Astrocyte (in vitro differentiated cells and primary cell): ENCODE measurements at regions not wholly inside any gene's neighbourhood (a gene's known extent, or its start where the extent isn't known, plus 50 kb on each side); places are given as distances from the start of the nearest gene placed in this dataset.
"Not testable (repeated sequence)": the region's sequence is repeated elsewhere in the genome, so short reads cannot be mapped to it uniquely, and the experiment has no call there.

Source experiments
- DNase-seq: peaks from one replicate; pipeline ENCODE4 v3.0.0-alpha.2; 2010; ENCODE audit warnings: low read depth
- FAIRE-seq: peaks from 2 replicates; lab custom pipeline; 2011; peaks lifted over from hg19 to GRCh38; lab: Jason Lieb, UNC
- H2AFZ ChIP-seq: 2 replicates; pipeline ENCODE4 v1.6.0; 2012; ENCODE audit warnings: low read depth, low read length, inconsistent platforms
- H3K27ac ChIP-seq: 2 replicates; pipeline ENCODE4 v1.5.1; 2011; ENCODE audit warnings: low read depth, low read length, inconsistent platforms
- H3K27me3 ChIP-seq: 2 replicates; pipeline ENCODE4 v1.6.0; 2011; ENCODE audit warnings: low read length, inconsistent platforms; ENCODE audit not compliant: insufficient read depth
- H3K36me3 ChIP-seq: 2 replicates; pipeline ENCODE4 v1.5.1; 2011; ENCODE audit warnings: low read length, inconsistent platforms; ENCODE audit not compliant: insufficient read depth
- H3K4me1 ChIP-seq: 2 replicates; pipeline ENCODE4 v1.5.1; 2011; ENCODE audit warnings: low read length, inconsistent platforms; ENCODE audit not compliant: insufficient read depth
- H3K4me2 ChIP-seq: 2 replicates; pipeline ENCODE4 v1.6.0; 2012; ENCODE audit warnings: low read length, inconsistent platforms
- H3K4me3 ChIP-seq: 2 replicates; pipeline ENCODE4 v1.5.1; 2011; ENCODE audit warnings: low read depth, mild to moderate bottlenecking, low read length, inconsistent platforms; ENCODE audit not compliant: insufficient read depth
- H3K79me2 ChIP-seq: 2 replicates; pipeline ENCODE4 v1.6.0; 2012; ENCODE audit warnings: mild to moderate bottlenecking, low read length, inconsistent platforms; ENCODE audit not compliant: insufficient read depth
- H3K9ac ChIP-seq: 2 replicates; pipeline ENCODE4 v1.6.0; 2012; ENCODE audit warnings: mild to moderate bottlenecking, low read length, inconsistent platforms
- H3K9me3 ChIP-seq: 2 replicates; pipeline ENCODE4 v1.5.1; 2012; ENCODE audit warnings: low read depth, mild to moderate bottlenecking, low read length, inconsistent platforms; ENCODE audit not compliant: insufficient read depth
- H4K20me1 ChIP-seq: 2 replicates; pipeline ENCODE4 v1.6.0; 2012; ENCODE audit warnings: low read length, inconsistent platforms; ENCODE audit not compliant: insufficient read depth
- H3K27ac Mint-ChIP-seq: one replicate; pipeline ENCODE4 v1.8.0; 2021; ENCODE audit warnings: mild to moderate bottlenecking, mixed read lengths; ENCODE audit not compliant: unreplicated experiment
- H3K27me3 Mint-ChIP-seq: one replicate; pipeline ENCODE4 v1.8.0; 2021; ENCODE audit warnings: low read depth, mixed read lengths; ENCODE audit not compliant: unreplicated experiment
- H3K36me3 Mint-ChIP-seq: one replicate; pipeline ENCODE4 v1.8.0; 2021; ENCODE audit warnings: low read depth, mixed read lengths; ENCODE audit not compliant: unreplicated experiment
- H3K4me1 Mint-ChIP-seq: one replicate; pipeline ENCODE4 v1.8.0; 2021; ENCODE audit warnings: low read depth, mixed read lengths; ENCODE audit not compliant: unreplicated experiment
- H3K4me3 Mint-ChIP-seq: one replicate; pipeline ENCODE4 v1.8.0; 2021; ENCODE audit warnings: mild to moderate bottlenecking, moderate library complexity, mixed read lengths; ENCODE audit not compliant: unreplicated experiment
- H3K9me3 Mint-ChIP-seq: one replicate; pipeline ENCODE4 v1.8.0; 2021; ENCODE audit warnings: mild to moderate bottlenecking, mixed read lengths; ENCODE audit not compliant: unreplicated experiment
- CTCF ChIP-seq: IDR thresholded peaks from 2 replicates; pipeline ENCODE4 v1.5.1; 2011; ENCODE audit warnings: low read depth, mild to moderate bottlenecking, inconsistent platforms, low read length, moderate library complexity; ENCODE audit not compliant: insufficient read depth
- EZH2 ChIP-seq: IDR thresholded peaks from 2 replicates; pipeline ENCODE4 v1.6.1; 2012; ENCODE audit warnings: mild to moderate bottlenecking, low read length, inconsistent platforms; ENCODE audit not compliant: insufficient read depth

- no peak for FAIRE-seq
- Mint-ChIP-seq H3K27me3 (peaks cover 59% of the 10 kb centered on the region), H3K9me3 (peaks cover 10% of the 10 kb centered on the region)
These were observed 399.5 kb upstream of the TNRC6C start for GRCh38 chr17:77558846-77559626.

GRCh38 chr17:77560381-77560780 lies 398.1 kb upstream of the TNRC6C start:
- no peaks in the 10 kb centered on the region for H3K4me1 ChIP-seq
- Mint-ChIP-seq H3K27ac (no peak overlapping the region), H3K36me3 (peaks cover 3% of the 10 kb centered on the region), H3K27me3 (peaks cover 63% of the 10 kb centered on the region), H3K4me1 (peaks cover 3% of the 10 kb centered on the region), H3K9me3 (peaks cover 10% of the 10 kb centered on the region), H3K4me3 (no peak overlapping the region)
- FAIRE-seq = no peak
- no peaks in the 10 kb centered on the region for H3K79me2 ChIP-seq
- H3K36me3 ChIP-seq = no peaks in the 10 kb centered on the region
- no peaks in the 10 kb centered on the region for H3K9me3 ChIP-seq
- no peaks in the 10 kb centered on the region for H4K20me1 ChIP-seq
- H3K4me2 ChIP-seq = no peak overlapping the region
- no peak overlapping the region for H3K9ac ChIP-seq
- no peak overlapping the region for H3K4me3 ChIP-seq
- DNase-seq = no peak
- no peak overlapping the region for H3K27ac ChIP-seq
- no peak overlapping the region for H2AFZ ChIP-seq
- peaks cover 29% of the 10 kb centered on the region for H3K27me3 ChIP-seq
- TF ChIP-seq EZH2 (no peak), CTCF (no peak)

More at GRCh38 chr17:77558846-77559626, 399.5 kb upstream of the TNRC6C start:
- H3K27ac ChIP-seq = no peak overlapping the region
- H3K36me3 Mint-ChIP-seq = peaks cover under 1% of the 10 kb centered on the region
- no peaks in the 10 kb centered on the region for H4K20me1 ChIP-seq
- H3K27ac Mint-ChIP-seq = no peak overlapping the region
- no peak overlapping the region for H3K9ac ChIP-seq
- no peaks in the 10 kb centered on the region for H3K4me1 ChIP-seq
- peaks cover 38% of the 10 kb centered on the region for H3K27me3 ChIP-seq
- no peak overlapping the region for H3K4me3 ChIP-seq
- no peak overlapping the region for H3K4me2 ChIP-seq
- no peak for DNase-seq
- peaks cover 3% of the 10 kb centered on the region for H3K4me1 Mint-ChIP-seq
- TF ChIP-seq CTCF (no peak), EZH2 (no peak)
- no peak overlapping the region for H3K4me3 Mint-ChIP-seq
- no peaks in the 10 kb centered on the region for H3K9me3 ChIP-seq
- H3K36me3 ChIP-seq = no peaks in the 10 kb centered on the region
- no peaks in the 10 kb centered on the region for H3K79me2 ChIP-seq
- H2AFZ ChIP-seq = no peak overlapping the region

GRCh38 chr17:77560841-77561240 lies 397.7 kb upstream of the TNRC6C start:
- Histone ChIP-seq H3K4me1 (no peaks in the 10 kb centered on the region), H3K9ac (no peak overlapping the region), H3K79me2 (no peaks in the 10 kb centered on the region), H4K20me1 (no peaks in the 10 kb centered on the region), H3K27me3 (peaks cover 29% of the 10 kb centered on the region), H3K9me3 (no peaks in the 10 kb centered on the region), H3K4me2 (no peak overlapping the region), H2AFZ (no peak overlapping the region), H3K36me3 (no peaks in the 10 kb centered on the region), H3K4me3 (no peak overlapping the region), H3K27ac (no peak overlapping the region)
- Mint-ChIP-seq H3K27me3 (peaks cover 66% of the 10 kb centered on the region), H3K9me3 (peaks cover 12% of the 10 kb centered on the region), H3K27ac (no peak overlapping the region), H3K36me3 (peaks cover 3% of the 10 kb centered on the region), H3K4me1 (peaks cover 3% of the 10 kb centered on the region), H3K4me3 (no peak overlapping the region)
- TF ChIP-seq EZH2 (no peak), CTCF (no peak)
- DNase-seq (no peak), FAIRE-seq (no peak)

- not testable (repeated sequence) for H4K20me1 ChIP-seq, DNase-seq, H3K4me3 Mint-ChIP-seq, H3K9me3 ChIP-seq, H3K9ac ChIP-seq, FAIRE-seq, H2AFZ ChIP-seq, H3K36me3 Mint-ChIP-seq, H3K27ac Mint-ChIP-seq, H3K79me2 ChIP-seq, H3K4me3 ChIP-seq, H3K4me1 Mint-ChIP-seq, H3K27ac ChIP-seq, H3K4me1 ChIP-seq, H3K36me3 ChIP-seq, H3K4me2 ChIP-seq
- peaks cover 12% of the 10 kb centered on the region for H3K9me3 Mint-ChIP-seq
- peaks cover 25% of the 10 kb centered on the region for H3K27me3 ChIP-seq
- H3K27me3 Mint-ChIP-seq = peaks cover 65% of the 10 kb centered on the region
These were observed 396.1 kb upstream of the TNRC6C start for GRCh38 chr17:77562361-77562760.
